ENCODE measurements at regions not wholly inside any gene's neighbourhood (a gene's known extent, or its start where the extent isn't known, plus 50 kb on each side); places are given as distances from the start of the nearest gene placed in this dataset.

- no peaks in the 10 kb centered on the region for H4K20me1 ChIP-seq (ENCODE audit: control insufficient read depth, insufficient read depth)
- H3K9me3 ChIP-seq (replicated peaks; ENCODE audit: control insufficient read depth, insufficient read depth, low read length) = no peaks in the 10 kb centered on the region
- DNase-seq (ENCODE audit: low read depth, low spot score) = no peak
- 17% methylated on average over 3 of the region's 3 CpGs for WGBS (ENCODE audit: insufficient coverage, insufficient replicate concordance, low lambda C conversion rate, missing lambda C conversion rate)
- BruUV-seq (replicated peaks) = no TSS peak
- no peak for FAIRE-seq
- no peak overlapping the region for H3K4me3 ChIP-seq
- no peak overlapping the region for H3K4me2 ChIP-seq (ENCODE audit: control insufficient read depth, insufficient read depth)
- no peak for TF ChIP-seq HDAC2 (IDR thresholded peaks at IDR 0.05)
- TF ChIP-seq MEF2B (IDR thresholded peaks at IDR 0.05; ENCODE audit: partially characterized antibody, poor library complexity, severe bottlenecking) = no peak
- no peak for TF ChIP-seq ZNF384 (IDR thresholded peaks at IDR 0.05; ENCODE audit: borderline replicate concordance, low read depth, low read length)
- no peak for TF ChIP-seq CHD4 (IDR thresholded peaks at IDR 0.05)
- no peak for TF ChIP-seq RUNX3 (IDR thresholded peaks at IDR 0.05; ENCODE audit: low read length)
- TF ChIP-seq CBFB (IDR thresholded peaks at IDR 0.05; ENCODE audit: low read depth) = no peak
- TF ChIP-seq ZNF24 (IDR thresholded peaks at IDR 0.05) = no peak
- no peak for TF ChIP-seq FOS (IDR thresholded peaks at IDR 0.05; ENCODE audit: borderline replicate concordance, extremely low read depth, insufficient read length)
- TF ChIP-seq ZNF217 (IDR thresholded peaks at IDR 0.05) = no peak
- no peak for TF ChIP-seq NFIC (IDR thresholded peaks at IDR 0.05; ENCODE audit: low read depth, low read length)
- TF ChIP-seq MLLT1 (IDR thresholded peaks at IDR 0.05) = no peak
- no peak for TF ChIP-seq SMAD1 (IDR thresholded peaks at IDR 0.05; ENCODE audit: low read depth, partially characterized antibody)
- no peak for TF ChIP-seq PKNOX1 (IDR thresholded peaks at IDR 0.05)
- TF ChIP-seq ZNF274 (IDR thresholded peaks at IDR 0.05; ENCODE audit: insufficient read depth, insufficient read length) = no peak
- no peak for TF ChIP-seq EZH2 (IDR thresholded peaks at IDR 0.05; ENCODE audit: borderline replicate concordance, control insufficient read depth, low read depth, low read length)
- TF ChIP-seq MXI1 (IDR thresholded peaks at IDR 0.05; ENCODE audit: low read depth, low read length) = no peak
- intact Hi-C loops (cut with micrococcal nuclease; ENCODE audit: unreplicated experiment) = no loop called here
- POLR2A ChIA-PET = no interaction called here
- ATAC-seq = no peak
- H3K9ac ChIP-seq (ENCODE audit: control insufficient read depth, insufficient read depth, low read length) = no peak overlapping the region
- no peaks in the 10 kb centered on the region for H3K4me1 ChIP-seq (ENCODE audit: control insufficient read depth, insufficient read depth, low read length)
- no peaks in the 10 kb centered on the region for H3K36me3 ChIP-seq (ENCODE audit: control insufficient read depth in 2 of 2, insufficient read depth in 2 of 2, low read length in 1 of 2)
- RAD21 ChIA-PET (ENCODE audit: unreplicated experiment) = no interaction called here
- H3K79me2 ChIP-seq (ENCODE audit: control insufficient read depth, insufficient read depth, low read length) = no peaks in the 10 kb centered on the region
- no peak overlapping the region for H2AFZ ChIP-seq (ENCODE audit: control insufficient read depth, low read depth, low read length)
- SMC1A ChIA-PET (ENCODE audit: uncharacterized antibody, unreplicated experiment) = interaction anchor here (1.7 kb wide), 1 partner anchor 8 kb away, joined by 9 read pairs; no protein-coding TSS in a partner anchor
- CTCF ChIA-PET = interaction anchor here (1.7 kb wide), 1 partner anchor 13 kb away, joined by 4 read pairs; no protein-coding TSS in a partner anchor
- in situ Hi-C loops (cut with MboI) = no loop called here
- H3K27ac ChIP-seq (ENCODE audit: control insufficient read depth, insufficient read depth) = no peak overlapping the region
- no peaks in the 10 kb centered on the region for H3K27me3 ChIP-seq (replicated peaks in 1 of 2; ENCODE audit: control insufficient read depth in 2 of 2, insufficient read depth in 2 of 2, low read length in 1 of 2)
These were observed 1121.4 kb upstream of the ALCAM start for GRCh38 chr3:104245261-104245660.
